ENCODE measurements at regions not wholly inside any gene's neighbourhood (a gene's known extent, or its start where the extent isn't known, plus 50 kb on each side); places are given as distances from the start of the nearest gene placed in this dataset.

DNA sequence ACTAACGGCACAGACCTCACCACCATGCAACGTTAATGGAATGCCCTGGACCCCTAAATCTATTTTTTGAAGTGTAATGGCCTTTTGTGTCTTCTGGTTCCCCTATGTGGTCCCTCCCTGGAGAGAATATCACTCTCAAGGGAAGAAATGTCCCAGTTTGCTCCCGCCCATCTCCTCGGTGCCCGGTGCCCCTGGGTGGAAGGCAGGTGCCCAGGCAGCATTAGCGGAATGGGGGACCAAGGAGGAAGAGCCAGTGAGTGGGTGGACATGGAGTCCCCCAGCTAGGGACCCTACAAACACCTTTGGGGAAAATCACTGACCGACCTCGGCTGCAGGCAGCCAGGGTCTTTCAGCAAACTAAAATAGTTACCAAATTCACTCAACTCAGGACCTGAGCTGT is 212.1 kb upstream of the RTL1 start:
- DNase-seq (ENCODE audit: low read depth), result no peak
- Histone ChIP-seq H3K4me3 (ENCODE audit: low read depth, low read length) (no peak overlapping the region), H3K27me3 (ENCODE audit: control insufficient read depth, insufficient read depth, low read length) (no peaks in the 10 kb centered on the region), H3K36me3 (ENCODE audit: control insufficient read depth, insufficient read depth, low read length) (no peaks in the 10 kb centered on the region)
- no peak for TF ChIP-seq CTCF (IDR thresholded peaks at IDR 0.05; ENCODE audit: insufficient read depth, low read length, poor library complexity, severe bottlenecking)

DNA sequence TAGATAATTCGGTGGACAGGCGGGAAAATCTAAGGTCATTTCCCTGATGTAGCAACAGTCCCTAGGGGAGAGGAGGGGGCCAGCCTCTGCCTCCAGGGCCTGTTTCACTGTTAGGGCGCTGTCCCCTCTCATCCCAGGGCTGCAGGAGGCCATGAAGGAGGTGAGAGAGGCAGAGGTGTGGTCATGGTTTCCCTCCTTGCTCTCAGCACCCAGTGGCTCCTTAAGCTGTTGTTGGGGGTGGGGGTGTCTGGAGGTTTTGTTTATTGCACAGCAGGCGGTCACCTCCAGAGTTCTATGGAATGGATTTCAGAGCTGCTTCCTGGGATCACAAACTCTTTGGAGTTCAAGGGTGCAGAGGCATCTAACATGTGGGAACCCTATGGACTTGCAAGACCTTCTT is 212.5 kb upstream of the RTL1 start:
- TF ChIP-seq CTCF (IDR thresholded peaks at IDR 0.05; ENCODE audit: insufficient read depth, low read length, poor library complexity, severe bottlenecking), result no peak
- no peak for DNase-seq (ENCODE audit: low read depth)
- no peaks in the 10 kb centered on the region for H3K27me3 ChIP-seq (ENCODE audit: control insufficient read depth, insufficient read depth, low read length)
- H3K36me3 ChIP-seq (ENCODE audit: control insufficient read depth, insufficient read depth, low read length), result no peaks in the 10 kb centered on the region
- no peak overlapping the region for H3K4me3 ChIP-seq (ENCODE audit: low read depth, low read length)

- TF ChIP-seq CTCF (IDR thresholded peaks at IDR 0.05; ENCODE audit: insufficient read depth, low read length, poor library complexity, severe bottlenecking), result no peak
- Histone ChIP-seq H3K27me3 (ENCODE audit: control insufficient read depth, insufficient read depth, low read length) (no peaks in the 10 kb centered on the region), H3K4me3 (ENCODE audit: low read depth, low read length) (no peak overlapping the region), H3K36me3 (ENCODE audit: control insufficient read depth, insufficient read depth, low read length) (no peaks in the 10 kb centered on the region)
- no peak for DNase-seq (ENCODE audit: low read depth)
Measured at GRCh38 chr14:101116486-101117130, 213.1 kb upstream of the RTL1 start.

DNA sequence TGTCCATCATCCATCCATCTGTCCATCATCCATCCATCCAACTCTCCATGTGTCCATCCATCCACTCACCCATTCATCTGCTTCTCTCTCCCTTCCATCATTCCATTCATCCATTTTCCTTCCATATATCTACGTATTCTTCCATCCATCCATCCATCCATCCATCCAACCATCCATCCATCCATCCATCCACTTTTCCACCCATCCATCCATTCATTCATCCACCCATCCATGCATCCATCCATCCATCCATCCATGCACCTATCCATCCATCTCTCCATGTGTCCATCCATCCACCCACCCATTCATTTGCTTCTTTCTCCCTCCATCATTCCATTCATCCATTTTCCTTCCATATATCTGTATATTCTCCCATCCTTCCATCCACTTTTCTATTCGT is 214.0 kb upstream of the RTL1 start:
- DNase-seq (ENCODE audit: low read depth), result no peak
- Histone ChIP-seq H3K4me3 (ENCODE audit: low read depth, low read length) (no peak overlapping the region), H3K36me3 (ENCODE audit: control insufficient read depth, insufficient read depth, low read length) (no peaks in the 10 kb centered on the region), H3K27me3 (ENCODE audit: control insufficient read depth, insufficient read depth, low read length) (no peaks in the 10 kb centered on the region)
- TF ChIP-seq CTCF (IDR thresholded peaks at IDR 0.05; ENCODE audit: insufficient read depth, low read length, poor library complexity, severe bottlenecking), result no peak

DNA sequence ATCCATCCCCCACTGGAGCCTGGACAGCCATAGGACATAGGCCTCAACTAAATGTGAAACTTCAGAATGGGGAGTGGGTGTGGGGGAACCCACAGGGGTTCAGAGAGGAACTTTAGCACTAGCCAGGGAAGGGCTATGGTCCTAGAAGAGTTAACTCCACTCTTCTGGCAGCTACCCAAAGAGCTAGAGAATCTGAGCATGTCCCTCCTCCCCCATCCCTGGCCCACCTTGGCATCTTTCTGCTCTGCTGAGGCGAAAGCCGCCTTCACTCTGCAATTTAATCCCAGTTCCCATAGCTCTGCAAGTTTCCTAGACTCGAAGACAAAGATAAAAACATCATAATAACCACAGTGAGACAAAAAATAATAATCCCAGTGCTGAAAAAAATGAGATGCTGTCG is 214.7 kb upstream of the RTL1 start:
- Histone ChIP-seq H3K36me3 (ENCODE audit: control insufficient read depth, insufficient read depth, low read length) (no peaks in the 10 kb centered on the region), H3K27me3 (ENCODE audit: control insufficient read depth, insufficient read depth, low read length) (no peaks in the 10 kb centered on the region), H3K4me3 (ENCODE audit: low read depth, low read length) (no peak overlapping the region)
- DNase-seq (ENCODE audit: low read depth), result no peak
- no peak for TF ChIP-seq CTCF (IDR thresholded peaks at IDR 0.05; ENCODE audit: insufficient read depth, low read length, poor library complexity, severe bottlenecking)

Data from kidney epithelial cell (primary cell).